Ishikawa (cell line): ENCODE measurements at regions not wholly inside any gene's neighbourhood (a gene's known extent, or its start where the extent isn't known, plus 50 kb on each side); places are given as distances from the start of the nearest gene placed in this dataset.

Experiments
- CEBPB ChIP-seq: IDR thresholded peaks from 2 replicates; pipeline ENCODE4 v1.6.1; 2012
- CREB1 ChIP-seq: IDR thresholded peaks from 2 replicates; pipeline ENCODE4 v1.6.1; 2012; ENCODE audit warnings: low read depth
- EGR1 ChIP-seq: IDR thresholded peaks from 2 replicates; pipeline ENCODE4 v1.6.1; 2012
- EP300 ChIP-seq: IDR thresholded peaks from 2 replicates; pipeline ENCODE4 v1.6.1; 2012; ENCODE audit warnings: borderline replicate concordance
- FOXM1 ChIP-seq: IDR thresholded peaks from 2 replicates; pipeline ENCODE4 v1.6.1; 2012; ENCODE audit warnings: low read depth, borderline replicate concordance
- NFIC ChIP-seq: IDR thresholded peaks from 2 replicates; pipeline ENCODE4 v1.6.1; 2012
- RAD21 ChIP-seq: IDR thresholded peaks from 2 replicates; pipeline ENCODE4 v1.6.1; 2012; ENCODE audit warnings: low read depth
- TAF1 ChIP-seq: IDR thresholded peaks from 2 replicates; pipeline ENCODE4 v1.6.1; 2012; ENCODE audit warnings: low read depth, mild to moderate bottlenecking
- TCF12 ChIP-seq: IDR thresholded peaks from 2 replicates; pipeline ENCODE4 v1.6.1; 2012; ENCODE audit warnings: low read depth
- TEAD4 ChIP-seq: IDR thresholded peaks from 2 replicates; pipeline ENCODE4 v1.6.1; 2012
- YY1 ChIP-seq: IDR thresholded peaks from 2 replicates; pipeline ENCODE4 v1.6.1; 2012; ENCODE audit warnings: low read depth
- ZBTB7A ChIP-seq: IDR thresholded peaks from 2 replicates; pipeline ENCODE4 v1.6.1; 2012; ENCODE audit warnings: low read depth
- TF ChIP-seq, protein P1 (sequence below): IDR thresholded peaks from 2 replicates; pipeline ENCODE4 v1.6.1; 2012
- TF ChIP-seq, protein P2 (sequence below): IDR thresholded peaks from 2 replicates; pipeline ENCODE4 v1.6.1; 2012
- TF ChIP-seq, protein P3 (sequence below): IDR thresholded peaks from 2 replicates; pipeline ENCODE4 v1.6.1; 2012; ENCODE audit warnings: low read depth, mild to moderate bottlenecking

DNA sequence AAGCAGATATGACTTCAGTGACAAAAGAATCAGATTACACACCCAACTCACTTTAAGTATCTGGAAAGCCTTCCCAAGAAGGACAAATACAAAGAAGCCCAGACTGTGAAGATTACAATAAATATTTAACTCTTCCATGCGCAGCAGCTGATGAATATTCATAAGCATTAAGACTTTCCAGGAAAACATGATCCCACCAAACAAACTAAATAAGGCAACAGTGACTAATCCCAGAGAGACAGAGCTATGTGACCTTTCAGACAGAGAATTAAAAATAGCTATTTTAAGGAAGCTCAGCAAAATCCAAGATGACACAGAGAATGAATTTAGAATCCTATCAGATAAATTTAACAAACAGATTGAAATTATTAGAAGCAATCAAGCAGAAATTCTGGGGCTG, 108.2 kb upstream of the UBE2E3 start:
- TF ChIP-seq EGR1 (no peak), TEAD4 (no peak), RAD21 (no peak), TAF1 (no peak), EP300 (no peak), YY1 (no peak), ZBTB7A (no peak), FOXM1 (no peak), CREB1 (no peak), CEBPB (no peak), NFIC (no peak), TCF12 (no peak)
- TF ChIP-seq, protein P1, sequence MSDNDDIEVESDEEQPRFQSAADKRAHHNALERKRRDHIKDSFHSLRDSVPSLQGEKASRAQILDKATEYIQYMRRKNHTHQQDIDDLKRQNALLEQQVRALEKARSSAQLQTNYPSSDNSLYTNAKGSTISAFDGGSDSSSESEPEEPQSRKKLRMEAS: no peak
- TF ChIP-seq, protein P2, sequence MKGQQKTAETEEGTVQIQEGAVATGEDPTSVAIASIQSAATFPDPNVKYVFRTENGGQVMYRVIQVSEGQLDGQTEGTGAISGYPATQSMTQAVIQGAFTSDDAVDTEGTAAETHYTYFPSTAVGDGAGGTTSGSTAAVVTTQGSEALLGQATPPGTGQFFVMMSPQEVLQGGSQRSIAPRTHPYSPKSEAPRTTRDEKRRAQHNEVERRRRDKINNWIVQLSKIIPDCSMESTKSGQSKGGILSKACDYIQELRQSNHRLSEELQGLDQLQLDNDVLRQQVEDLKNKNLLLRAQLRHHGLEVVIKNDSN: no peak
- TF ChIP-seq, protein P3, sequence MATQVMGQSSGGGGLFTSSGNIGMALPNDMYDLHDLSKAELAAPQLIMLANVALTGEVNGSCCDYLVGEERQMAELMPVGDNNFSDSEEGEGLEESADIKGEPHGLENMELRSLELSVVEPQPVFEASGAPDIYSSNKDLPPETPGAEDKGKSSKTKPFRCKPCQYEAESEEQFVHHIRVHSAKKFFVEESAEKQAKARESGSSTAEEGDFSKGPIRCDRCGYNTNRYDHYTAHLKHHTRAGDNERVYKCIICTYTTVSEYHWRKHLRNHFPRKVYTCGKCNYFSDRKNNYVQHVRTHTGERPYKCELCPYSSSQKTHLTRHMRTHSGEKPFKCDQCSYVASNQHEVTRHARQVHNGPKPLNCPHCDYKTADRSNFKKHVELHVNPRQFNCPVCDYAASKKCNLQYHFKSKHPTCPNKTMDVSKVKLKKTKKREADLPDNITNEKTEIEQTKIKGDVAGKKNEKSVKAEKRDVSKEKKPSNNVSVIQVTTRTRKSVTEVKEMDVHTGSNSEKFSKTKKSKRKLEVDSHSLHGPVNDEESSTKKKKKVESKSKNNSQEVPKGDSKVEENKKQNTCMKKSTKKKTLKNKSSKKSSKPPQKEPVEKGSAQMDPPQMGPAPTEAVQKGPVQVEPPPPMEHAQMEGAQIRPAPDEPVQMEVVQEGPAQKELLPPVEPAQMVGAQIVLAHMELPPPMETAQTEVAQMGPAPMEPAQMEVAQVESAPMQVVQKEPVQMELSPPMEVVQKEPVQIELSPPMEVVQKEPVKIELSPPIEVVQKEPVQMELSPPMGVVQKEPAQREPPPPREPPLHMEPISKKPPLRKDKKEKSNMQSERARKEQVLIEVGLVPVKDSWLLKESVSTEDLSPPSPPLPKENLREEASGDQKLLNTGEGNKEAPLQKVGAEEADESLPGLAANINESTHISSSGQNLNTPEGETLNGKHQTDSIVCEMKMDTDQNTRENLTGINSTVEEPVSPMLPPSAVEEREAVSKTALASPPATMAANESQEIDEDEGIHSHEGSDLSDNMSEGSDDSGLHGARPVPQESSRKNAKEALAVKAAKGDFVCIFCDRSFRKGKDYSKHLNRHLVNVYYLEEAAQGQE: no peak

DNA sequence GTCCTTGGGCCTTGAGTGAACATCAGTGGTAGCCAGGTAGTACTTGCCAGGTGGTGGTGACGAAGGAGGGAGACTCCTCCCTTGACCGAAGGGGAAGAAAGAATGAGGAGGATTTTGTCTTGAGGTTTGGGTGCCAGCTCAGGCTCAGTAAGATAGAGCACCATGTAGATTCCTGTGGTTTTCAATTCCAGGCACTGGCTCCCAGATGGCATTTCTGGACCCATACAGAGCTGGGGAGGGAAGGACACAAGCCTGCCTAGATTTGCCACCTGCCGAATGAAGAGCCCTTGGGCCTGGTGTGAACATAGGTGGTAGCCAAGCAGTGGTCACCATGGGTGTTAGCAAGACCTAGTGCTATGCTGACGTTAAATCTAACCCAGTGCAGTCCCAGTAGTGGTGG, 108.8 kb upstream of the UBE2E3 start:
- no peak for TF ChIP-seq NFIC
- TF ChIP-seq TCF12: no peak
- TF ChIP-seq EP300: no peak
- TF ChIP-seq, protein P2: no peak
- TF ChIP-seq FOXM1: no peak
- TF ChIP-seq RAD21: no peak
- TF ChIP-seq ZBTB7A: no peak
- TF ChIP-seq, protein P3: no peak
- no peak for TF ChIP-seq CREB1
- no peak for TF ChIP-seq YY1
- no peak for TF ChIP-seq EGR1
- TF ChIP-seq, protein P1: no peak
- no peak for TF ChIP-seq TEAD4
- no peak for TF ChIP-seq CEBPB
- TF ChIP-seq TAF1: no peak

DNA sequence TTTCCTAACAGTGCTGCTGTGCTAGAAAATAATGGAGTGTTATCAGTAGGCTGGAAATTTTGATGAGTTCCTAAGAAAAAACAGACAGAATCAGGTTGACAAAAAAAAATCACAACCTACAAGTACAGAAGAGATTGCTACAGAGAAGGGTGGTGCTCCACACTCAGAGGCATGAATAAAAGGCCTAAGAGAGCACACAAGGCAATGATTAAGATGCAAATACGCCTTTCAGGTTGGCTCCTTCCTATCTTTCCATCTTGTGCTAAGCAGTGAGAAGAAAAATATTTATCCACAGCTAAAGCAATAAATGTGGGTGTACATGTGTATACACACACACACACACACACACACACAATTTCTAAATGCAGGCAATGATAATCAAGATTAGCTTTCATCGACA, 130.6 kb upstream of the UBE2E3 start:
- TF ChIP-seq TCF12 (no peak), EGR1 (no peak), CREB1 (no peak), EP300 (no peak), TEAD4 (no peak), NFIC (no peak), FOXM1 (no peak), TAF1 (no peak), ZBTB7A (no peak), YY1 (no peak), CEBPB (no peak), RAD21 (no peak)
- TF ChIP-seq, protein P2: no peak
- TF ChIP-seq, protein P3: no peak
- TF ChIP-seq, protein P1: no peak

DNA sequence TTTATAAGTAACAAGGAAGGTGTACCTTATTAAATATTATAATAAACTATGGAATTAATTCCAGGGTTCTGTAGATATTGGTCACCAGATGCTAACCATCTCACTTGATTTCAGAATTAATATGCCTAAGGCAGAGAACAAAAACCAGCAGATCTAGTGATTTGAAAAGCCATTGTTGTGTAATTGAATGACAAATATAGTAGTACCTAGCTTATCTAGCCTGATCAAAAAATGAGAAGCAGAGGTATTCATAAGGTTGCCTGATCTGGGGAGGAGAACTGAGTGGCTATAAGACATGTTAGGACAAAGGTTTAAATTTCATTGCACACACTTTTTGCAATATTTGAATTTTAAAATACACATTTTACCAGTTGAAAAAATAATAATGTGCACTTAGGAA, 132.0 kb upstream of the UBE2E3 start:
- no peak for TF ChIP-seq TCF12
- no peak for TF ChIP-seq CEBPB
